ENCODE measurements at regions not wholly inside any gene's neighbourhood (a gene's known extent, or its start where the extent isn't known, plus 50 kb on each side); places are given as distances from the start of the nearest gene placed in this dataset.

DNA sequence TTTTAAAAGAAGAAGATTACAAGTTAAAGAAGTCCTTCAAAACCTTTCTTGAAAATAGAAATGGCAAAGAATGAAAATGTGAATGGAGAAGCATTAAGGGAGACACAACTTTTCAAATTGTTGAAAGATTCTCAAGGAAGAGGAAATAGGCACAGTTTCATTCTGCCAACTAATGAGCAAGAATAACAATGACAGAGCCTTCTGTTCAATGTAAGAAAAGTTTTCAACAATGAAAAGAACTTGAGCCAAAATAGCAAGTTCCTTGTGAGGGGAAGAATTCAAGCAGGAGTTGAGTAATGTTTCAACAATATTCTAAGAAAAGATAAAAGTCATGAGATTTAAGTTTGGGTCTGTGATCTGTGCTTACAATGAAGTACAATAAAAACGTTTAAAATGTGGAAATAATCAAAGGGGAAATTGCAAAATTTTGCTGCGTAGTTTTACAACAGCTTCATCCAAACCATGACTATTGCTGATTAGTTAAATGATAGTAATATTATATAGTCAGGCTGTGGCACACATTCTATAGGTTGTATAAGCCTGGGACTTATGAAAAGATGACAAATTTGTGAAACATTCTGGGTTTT is 122.6 kb downstream of the METTL4 start:
- TF ChIP-seq, protein P1, sequence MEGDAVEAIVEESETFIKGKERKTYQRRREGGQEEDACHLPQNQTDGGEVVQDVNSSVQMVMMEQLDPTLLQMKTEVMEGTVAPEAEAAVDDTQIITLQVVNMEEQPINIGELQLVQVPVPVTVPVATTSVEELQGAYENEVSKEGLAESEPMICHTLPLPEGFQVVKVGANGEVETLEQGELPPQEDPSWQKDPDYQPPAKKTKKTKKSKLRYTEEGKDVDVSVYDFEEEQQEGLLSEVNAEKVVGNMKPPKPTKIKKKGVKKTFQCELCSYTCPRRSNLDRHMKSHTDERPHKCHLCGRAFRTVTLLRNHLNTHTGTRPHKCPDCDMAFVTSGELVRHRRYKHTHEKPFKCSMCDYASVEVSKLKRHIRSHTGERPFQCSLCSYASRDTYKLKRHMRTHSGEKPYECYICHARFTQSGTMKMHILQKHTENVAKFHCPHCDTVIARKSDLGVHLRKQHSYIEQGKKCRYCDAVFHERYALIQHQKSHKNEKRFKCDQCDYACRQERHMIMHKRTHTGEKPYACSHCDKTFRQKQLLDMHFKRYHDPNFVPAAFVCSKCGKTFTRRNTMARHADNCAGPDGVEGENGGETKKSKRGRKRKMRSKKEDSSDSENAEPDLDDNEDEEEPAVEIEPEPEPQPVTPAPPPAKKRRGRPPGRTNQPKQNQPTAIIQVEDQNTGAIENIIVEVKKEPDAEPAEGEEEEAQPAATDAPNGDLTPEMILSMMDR (IDR thresholded peaks at IDR 0.05), result no peak
- TF ChIP-seq POLR2A (IDR thresholded peaks at IDR 0.05), result no peak

All from esophagus squamous epithelium (tissue), 4 donors.